ENCODE measurements at regions not wholly inside any gene's neighbourhood (a gene's known extent, or its start where the extent isn't known, plus 50 kb on each side); places are given as distances from the start of the nearest gene placed in this dataset.
A peak's percentile ranks its signal among the peaks of the same experiment; 100 is the strongest.
"Not testable (repeated sequence)": the region's sequence is repeated elsewhere in the genome, so short reads cannot be mapped to it uniquely, and the experiment has no call there.

- intact Hi-C loops (cut with DNase I): no loop called here
- no peaks in the 10 kb centered on the region for H3K4me1 ChIP-seq
- H3K27ac ChIP-seq: no peak overlapping the region
- DNase-seq: no peak
- H3K4me3 ChIP-seq: no peak overlapping the region
- no peak for ATAC-seq
- no peaks in the 10 kb centered on the region for H3K36me3 ChIP-seq
- no peak for TF ChIP-seq CTCF (IDR thresholded peaks at IDR 0.05)
- no peaks in the 10 kb centered on the region for H3K9me3 ChIP-seq
- no peaks in the 10 kb centered on the region for H3K27me3 ChIP-seq
Measured at GRCh38 chr6:80522576-80522975, 416.1 kb downstream of the BCKDHB start.

GRCh38 chr6:80519811-80520594 lies 413.5 kb downstream of the BCKDHB start:
- no peaks in the 10 kb centered on the region for H3K4me1 ChIP-seq

GRCh38 chr6:80517525-80517924 lies 411.1 kb downstream of the BCKDHB start:
- H3K27ac ChIP-seq: no peak overlapping the region
- H3K36me3 ChIP-seq: no peaks in the 10 kb centered on the region
- H3K4me1 ChIP-seq: no peaks in the 10 kb centered on the region
- intact Hi-C loops (cut with DNase I): no loop called here
- H3K27me3 ChIP-seq: no peaks in the 10 kb centered on the region
- H3K9me3 ChIP-seq: no peaks in the 10 kb centered on the region
- ATAC-seq (no peak), DNase-seq (no peak)
- no peak overlapping the region for H3K4me3 ChIP-seq
- no peak for TF ChIP-seq CTCF (IDR thresholded peaks at IDR 0.05)

More at GRCh38 chr6:80519811-80520594, 413.5 kb downstream of the BCKDHB start:
- Histone ChIP-seq H3K27ac (no peak overlapping the region), H3K9me3 (no peaks in the 10 kb centered on the region), H3K36me3 (no peaks in the 10 kb centered on the region), H3K4me3 (no peak overlapping the region), H3K27me3 (no peaks in the 10 kb centered on the region)
- ATAC-seq (no peak), DNase-seq (no peak)
- intact Hi-C loops (cut with DNase I): no loop called here
- no peak for TF ChIP-seq CTCF (IDR thresholded peaks at IDR 0.05)

- H3K36me3 ChIP-seq, H3K27me3 ChIP-seq: not testable (repeated sequence)
Measured at GRCh38 chr6:80510521-80510920, 404.1 kb downstream of the BCKDHB start.

GRCh38 chr6:80508885-80509630 lies 402.6 kb downstream of the BCKDHB start:
- intact Hi-C loops (cut with DNase I): no loop called here
- ATAC-seq: peak; percentile 45

More at GRCh38 chr6:80510521-80510920, 404.1 kb downstream of the BCKDHB start:
- H3K4me1 ChIP-seq; H3K27ac ChIP-seq; DNase-seq; intact Hi-C loops (cut with DNase I); H3K4me3 ChIP-seq; H3K9me3 ChIP-seq; ATAC-seq: not testable (repeated sequence)

More at GRCh38 chr6:80508885-80509630, 402.6 kb downstream of the BCKDHB start:
- no peak for TF ChIP-seq CTCF (IDR thresholded peaks at IDR 0.05)
- no peak overlapping the region for H3K27ac ChIP-seq
- no peaks in the 10 kb centered on the region for H3K4me1 ChIP-seq
- DNase-seq: no peak
- H3K36me3 ChIP-seq: no peaks in the 10 kb centered on the region
- H3K27me3 ChIP-seq: no peaks in the 10 kb centered on the region
- H3K9me3 ChIP-seq: no peaks in the 10 kb centered on the region
- H3K4me3 ChIP-seq: no peak overlapping the region

Data from upper lobe of right lung (tissue), 1 donor.